T-cell (primary cell): ENCODE measurements at regions not wholly inside any gene's neighbourhood (a gene's known extent, or its start where the extent isn't known, plus 50 kb on each side); places are given as distances from the start of the nearest gene placed in this dataset.

ENCODE experiments used
- ATAC-seq, 4 experiments: fragments of 200-7000 bp in 3 of 4; fragments of 150-1000 bp in 1 of 4; cut with Tn5 transposase; replicated peaks in 1 of 4; 1 replicate in 3 of 4; 2 replicates in 1 of 4; pipeline ENCODE4 v1.10.0; 2021; ENCODE audit warnings: moderate library complexity in 3 of 4, mild to moderate bottlenecking in 2 of 4, moderate number of reproducible peaks in 1 of 4
- CTCF ChIA-PET, 2 donors: fragments of 300-600 bp; sonication (Branson Sonifier 250); formaldehyde crosslinking; loops; one replicate each; lab custom pipeline; 2022; ENCODE audit warnings: antibody characterized with exemption in 2 of 2; lab: Charles Lee
- POLR2A ChIA-PET, 2 donors: fragments of 300-600 bp; sonication (Branson Sonifier 250); formaldehyde crosslinking; loops; one replicate each; lab custom pipeline; 2022; ENCODE audit warnings: antibody characterized with exemption in 2 of 2; lab: Charles Lee
- DNase-seq, 35 experiments: peaks; one replicate each; pipeline versions ENCODE4 v3.0.0 to v3.0.0-alpha.2; 2013 to 2023
- H3K27ac ChIP-seq: one replicate; pipeline ENCODE4 v1.5.1; 2013; ENCODE audit warnings: low read length
- H3K27me3 ChIP-seq, 2 experiments: replicated peaks in 1 of 2; 1 replicate in 1 of 2; 2 replicates in 1 of 2; pipeline versions ENCODE4 v1.6.1 to v1.7.0; 2013; ENCODE audit warnings: low read length in 1 of 2, mixed read lengths in 1 of 2; ENCODE audit not compliant: control insufficient read depth in 2 of 2, insufficient read depth in 2 of 2; ENCODE audit errors: extremely low read depth in 1 of 2
- H3K36me3 ChIP-seq, 2 donors: 1 replicate in 1 of 2; 2 replicates in 1 of 2; pipeline versions ENCODE4 v1.6.1 to v1.7.0; 2013; ENCODE audit warnings: low read length in 1 of 2; ENCODE audit not compliant: control insufficient read depth in 2 of 2, insufficient read depth in 1 of 2; ENCODE audit errors: extremely low read depth in 1 of 2
- H3K4me1 ChIP-seq, 2 experiments: 1 replicate in 1 of 2; 2 replicates in 1 of 2; pipeline versions ENCODE4 v1.6.1 to v1.7.0; 2013; ENCODE audit warnings: low read length in 2 of 2, mixed read lengths in 1 of 2; ENCODE audit not compliant: insufficient read depth in 2 of 2, control insufficient read depth in 1 of 2; ENCODE audit errors: extremely low read depth in 1 of 2
- H3K4me3 ChIP-seq, 2 donors: 1 replicate in 1 of 2; 2 replicates in 1 of 2; pipeline versions ENCODE4 v1.5.1 to v1.7.0; 2013; ENCODE audit warnings: mild to moderate bottlenecking in 2 of 2, low read length in 1 of 2, moderate library complexity in 1 of 2; ENCODE audit not compliant: control insufficient read depth in 1 of 2; ENCODE audit errors: extremely low read depth in 1 of 2
- H3K9me3 ChIP-seq: 2 replicates; pipeline ENCODE4 v1.7.0; 2013
- H3K27ac Mint-ChIP-seq, 2 donors: one replicate each; pipeline ENCODE4 v1.8.0; 2020 to 2021; ENCODE audit warnings: mild to moderate bottlenecking in 2 of 2, mixed read lengths in 2 of 2
- H3K27me3 Mint-ChIP-seq, 2 donors: one replicate each; pipeline ENCODE4 v1.8.0; 2021 to 2022; ENCODE audit warnings: mixed read lengths in 2 of 2
- H3K36me3 Mint-ChIP-seq: one replicate; pipeline ENCODE4 v1.8.0; 2021; ENCODE audit warnings: mixed read lengths
- H3K4me1 Mint-ChIP-seq, 3 donors: one replicate each; pipeline ENCODE4 v1.8.0; 2020 to 2022; ENCODE audit warnings: mixed read lengths in 3 of 3, mild to moderate bottlenecking in 1 of 3
- H3K4me3 Mint-ChIP-seq, 3 donors: one replicate each; pipeline ENCODE4 v1.8.0; 2020 to 2022; ENCODE audit warnings: mild to moderate bottlenecking in 3 of 3, mixed read lengths in 3 of 3, moderate library complexity in 3 of 3
- H3K9me3 Mint-ChIP-seq, 3 donors: one replicate each; pipeline ENCODE4 v1.8.0; 2020 to 2022; ENCODE audit warnings: mixed read lengths in 3 of 3
- WGBS: methylation state at CpG from one replicate; pipeline ENCODE4 v1.1.5; 2013; ENCODE audit warnings: missing lambda C conversion rate; ENCODE audit not compliant: insufficient coverage; 5-methylcytosine and 5-hydroxymethylcytosine counted together

DNA sequence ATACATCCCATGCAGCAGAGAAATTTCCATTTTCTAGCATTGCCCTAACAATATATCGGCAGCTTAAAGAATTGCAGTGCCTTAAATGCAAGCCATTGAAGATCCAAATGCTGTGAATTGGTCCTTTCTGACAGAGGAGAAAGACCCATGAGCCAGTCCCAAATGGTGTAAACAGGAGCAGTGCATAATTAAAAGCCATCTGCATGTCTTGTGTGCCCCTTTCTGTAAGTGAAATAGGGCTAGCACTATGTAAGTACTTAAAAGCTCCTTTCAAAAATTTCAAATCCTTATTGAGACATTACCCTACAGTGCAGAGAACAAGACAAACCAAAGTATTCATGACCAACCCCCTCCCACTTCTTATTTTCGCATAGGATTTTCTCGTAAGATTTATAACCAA, 108.7 kb upstream of the LCORL start:
- H3K27ac ChIP-seq: no peak overlapping the region
- Mint-ChIP-seq H3K27me3 (peaks cover 14 to 29% of the 10 kb centered on the region in 2 donors), H3K4me3 (no peak overlapping the region), H3K36me3 (no peaks in the 10 kb centered on the region), H3K9me3 (no peaks in the 10 kb centered on the region), H3K27ac (no peak overlapping the region), H3K4me1 (no peaks in the 10 kb centered on the region)
- no peaks in the 10 kb centered on the region for H3K4me1 ChIP-seq
- no peaks in the 10 kb centered on the region for H3K27me3 ChIP-seq
- ATAC-seq (no peak), DNase-seq (no peak)
- WGBS: 100% methylated on average over 1 of the region's 3 CpGs
- ChIA-PET CTCF (no interaction called here), POLR2A (no interaction called here)
- no peaks in the 10 kb centered on the region for H3K36me3 ChIP-seq
- no peaks in the 10 kb centered on the region for H3K9me3 ChIP-seq
- H3K4me3 ChIP-seq: no peak overlapping the region

DNA sequence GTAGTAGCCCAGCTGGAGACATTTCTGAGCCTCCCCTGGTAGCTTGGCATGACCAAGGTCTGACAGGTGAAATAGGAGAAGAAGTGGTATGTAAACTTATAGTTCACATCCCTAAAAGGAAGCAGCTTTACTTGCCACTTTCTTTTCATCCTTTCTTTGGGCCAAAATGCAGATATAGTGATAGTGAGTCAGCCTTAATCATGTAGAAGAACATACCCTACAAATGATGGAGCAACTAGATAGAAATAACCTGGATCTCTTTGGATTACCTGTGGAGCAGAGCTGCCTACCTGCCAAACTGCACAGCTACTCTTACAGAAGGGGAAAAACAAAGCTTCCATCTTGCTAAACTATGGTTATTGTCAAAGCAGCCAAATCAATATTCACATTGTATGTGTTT, 106.7 kb upstream of the LCORL start:
- no peak for ATAC-seq
- Histone ChIP-seq H3K4me1 (no peaks in the 10 kb centered on the region), H3K27ac (no peak overlapping the region), H3K9me3 (no peaks in the 10 kb centered on the region), H3K36me3 (no peaks in the 10 kb centered on the region), H3K4me3 (no peak overlapping the region), H3K27me3 (no peaks in the 10 kb centered on the region)
- H3K4me3 Mint-ChIP-seq: no peak overlapping the region
- no peaks in the 10 kb centered on the region for H3K36me3 Mint-ChIP-seq
- CTCF ChIA-PET: no interaction called here
- DNase-seq: no peak
- POLR2A ChIA-PET: no interaction called here
- H3K4me1 Mint-ChIP-seq: no peaks in the 10 kb centered on the region
- no peaks in the 10 kb centered on the region for H3K9me3 Mint-ChIP-seq
- H3K27ac Mint-ChIP-seq: no peak overlapping the region
- H3K27me3 Mint-ChIP-seq: peaks cover 13 to 24% of the 10 kb centered on the region in 2 donors

DNA sequence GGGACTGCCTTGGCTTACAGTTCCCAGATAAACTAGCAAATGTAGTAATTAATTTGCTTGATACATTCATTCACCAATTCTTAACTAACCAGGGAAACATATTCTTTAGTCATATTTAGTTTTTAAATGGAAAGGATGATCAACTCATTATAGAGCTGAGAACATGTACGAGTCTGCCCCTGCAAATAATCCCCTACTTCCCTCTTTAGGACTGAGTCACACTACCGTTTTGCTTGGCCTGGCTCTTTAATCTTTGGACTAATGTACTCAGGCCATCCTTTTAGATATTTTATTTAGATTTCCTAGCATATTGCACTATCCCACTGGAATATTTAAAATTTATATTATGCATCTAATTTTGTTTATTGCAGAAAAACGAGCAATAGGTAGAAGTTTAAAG, 105.5 kb upstream of the LCORL start:
- no CpG with 5 or more reads among the region's 3 CpGs for WGBS
- Mint-ChIP-seq H3K4me1 (no peaks in the 10 kb centered on the region), H3K27ac (no peak overlapping the region), H3K36me3 (no peaks in the 10 kb centered on the region), H3K27me3 (peaks cover 10 to 17% of the 10 kb centered on the region in 2 donors), H3K9me3 (no peaks in the 10 kb centered on the region), H3K4me3 (no peak overlapping the region)
- Histone ChIP-seq H3K4me3 (no peak overlapping the region), H3K27me3 (no peaks in the 10 kb centered on the region), H3K9me3 (no peaks in the 10 kb centered on the region), H3K27ac (no peak overlapping the region), H3K36me3 (no peaks in the 10 kb centered on the region), H3K4me1 (no peaks in the 10 kb centered on the region)
- ATAC-seq (no peak), DNase-seq (no peak)
- ChIA-PET CTCF (interaction anchor here in 1 of 2 donors (0.6 kb wide), 1 partner anchor 1757 kb away, joined by 3 read pairs; no protein-coding TSS in a partner anchor), POLR2A (no interaction called here)

DNA sequence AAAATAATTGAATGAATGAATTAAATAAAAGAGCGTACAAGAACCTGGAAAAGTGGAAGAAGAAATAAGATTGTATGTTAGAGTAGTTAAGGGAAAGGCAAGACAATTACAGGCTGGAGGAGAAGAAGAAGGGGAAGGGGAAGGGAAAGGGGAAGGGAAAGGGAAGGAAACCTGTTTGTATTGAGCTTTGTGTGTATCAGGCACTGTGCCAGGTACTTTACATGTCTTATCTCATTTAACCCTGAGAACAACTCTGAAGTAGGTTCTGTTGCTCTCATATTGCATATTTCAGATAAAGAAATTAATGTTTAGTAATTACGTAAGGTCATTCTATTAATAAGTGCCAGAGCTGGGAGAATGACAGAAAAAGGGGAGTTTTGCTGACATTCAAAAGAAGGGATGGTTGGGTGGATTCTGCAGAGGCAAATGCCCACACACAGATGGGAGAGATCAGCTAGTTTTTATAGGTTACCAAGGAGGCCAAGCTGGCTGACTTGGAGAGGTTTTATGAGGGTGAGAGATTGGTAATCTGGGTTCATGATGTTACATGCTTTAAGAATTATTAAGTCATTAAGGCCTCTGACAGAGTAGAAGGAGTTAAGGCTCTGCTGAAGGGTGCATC, 92.3 kb upstream of the LCORL start:
- no peaks in the 10 kb centered on the region for H3K36me3 ChIP-seq

DNA sequence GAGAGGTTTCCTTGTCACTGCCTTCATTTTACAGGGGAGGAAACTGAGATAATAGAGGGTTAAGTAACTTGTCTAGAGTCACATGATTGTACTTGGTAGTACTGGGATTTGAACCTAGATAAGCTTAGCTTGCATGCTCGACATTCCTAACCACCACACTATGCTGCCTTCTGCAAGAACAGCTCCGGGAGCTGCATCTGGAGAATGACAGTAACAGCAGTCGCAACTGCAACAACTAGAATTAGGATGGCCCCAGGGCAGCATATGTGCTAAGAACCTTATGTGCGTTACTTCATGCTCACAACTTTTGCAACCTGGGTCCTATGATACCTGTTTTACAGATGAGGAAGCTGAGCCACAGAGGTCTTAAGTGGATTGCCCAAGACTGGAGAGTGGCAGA, 89.5 kb upstream of the LCORL start:
- Mint-ChIP-seq H3K4me1 (no peaks in the 10 kb centered on the region), H3K27ac (no peak overlapping the region), H3K9me3 (no peaks in the 10 kb centered on the region), H3K4me3 (no peak overlapping the region), H3K27me3 (peaks cover 28 to 50% of the 10 kb centered on the region in 2 donors), H3K36me3 (no peaks in the 10 kb centered on the region)
- no peak for DNase-seq
- no peaks in the 10 kb centered on the region for H3K4me1 ChIP-seq
- ChIA-PET POLR2A (no interaction called here), CTCF (interaction anchor here in 1 of 2 donors (0.7 kb wide), 1 partner anchor 484 kb away, joined by 5 read pairs; no protein-coding TSS in a partner anchor)
- H3K27me3 ChIP-seq: peaks cover 0 to 2% of the 10 kb centered on the region in 2 experiments
- WGBS: 100% methylated on average over 3 of the region's 4 CpGs
- H3K36me3 ChIP-seq: no peaks in the 10 kb centered on the region
- no peak overlapping the region for H3K4me3 ChIP-seq
- H3K27ac ChIP-seq: no peak overlapping the region
- no peak for ATAC-seq
- no peaks in the 10 kb centered on the region for H3K9me3 ChIP-seq

More for the DNA sequence above, 92.3 kb upstream of the LCORL start:
- H3K9me3 ChIP-seq: no peaks in the 10 kb centered on the region
- DNase-seq (no peak), ATAC-seq (no peak)
- 100% methylated on average over 1 of the region's 2 CpGs for WGBS
- Mint-ChIP-seq H3K36me3 (no peaks in the 10 kb centered on the region), H3K4me1 (no peaks in the 10 kb centered on the region), H3K27me3 (peaks cover 28 to 40% of the 10 kb centered on the region in 2 donors), H3K4me3 (no peak overlapping the region), H3K9me3 (no peaks in the 10 kb centered on the region), H3K27ac (no peak overlapping the region)
- CTCF ChIA-PET: no interaction called here
- H3K4me1 ChIP-seq: no peaks in the 10 kb centered on the region
- no peak overlapping the region for H3K4me3 ChIP-seq
- H3K27ac ChIP-seq: no peak overlapping the region
- POLR2A ChIA-PET: no interaction called here
- H3K27me3 ChIP-seq: peaks cover 2 to 6% of the 10 kb centered on the region in 2 experiments

DNA sequence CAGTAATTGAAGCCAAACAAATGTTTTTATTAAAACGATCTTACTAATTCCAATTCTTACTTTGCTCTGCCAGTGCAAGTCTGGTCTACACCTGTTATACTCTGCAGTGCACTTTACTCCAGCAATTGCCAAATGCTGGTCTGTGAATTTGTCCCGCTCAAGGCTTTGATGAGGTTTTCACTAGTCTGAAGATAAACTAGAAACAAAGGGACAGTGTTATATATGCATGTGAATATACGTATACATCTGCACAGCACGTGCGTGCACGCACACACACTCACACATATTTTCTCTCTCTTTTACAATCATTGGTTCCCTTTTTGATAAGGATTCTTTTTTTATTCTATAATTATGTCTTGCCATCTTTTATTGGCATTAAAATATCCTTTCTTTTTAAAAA, 88.5 kb upstream of the LCORL start:
- ATAC-seq (no peak), DNase-seq (no peak)
- no peak overlapping the region for H3K27ac ChIP-seq
- H3K9me3 ChIP-seq: no peaks in the 10 kb centered on the region
- WGBS: no CpG with 5 or more reads among the region's 6 CpGs
- no peaks in the 10 kb centered on the region for H3K36me3 ChIP-seq
- H3K27me3 ChIP-seq: peaks cover 0 to 2% of the 10 kb centered on the region in 2 experiments
- no peaks in the 10 kb centered on the region for H3K4me1 ChIP-seq
- H3K27ac Mint-ChIP-seq: no peak overlapping the region
- no peak overlapping the region for H3K4me3 Mint-ChIP-seq
- H3K9me3 Mint-ChIP-seq: no peaks in the 10 kb centered on the region
- no peaks in the 10 kb centered on the region for H3K4me1 Mint-ChIP-seq
- ChIA-PET CTCF (no interaction called here), POLR2A (no interaction called here)
- H3K27me3 Mint-ChIP-seq: peaks cover 27 to 42% of the 10 kb centered on the region in 2 donors
- H3K4me3 ChIP-seq: no peak overlapping the region
- no peaks in the 10 kb centered on the region for H3K36me3 Mint-ChIP-seq

DNA sequence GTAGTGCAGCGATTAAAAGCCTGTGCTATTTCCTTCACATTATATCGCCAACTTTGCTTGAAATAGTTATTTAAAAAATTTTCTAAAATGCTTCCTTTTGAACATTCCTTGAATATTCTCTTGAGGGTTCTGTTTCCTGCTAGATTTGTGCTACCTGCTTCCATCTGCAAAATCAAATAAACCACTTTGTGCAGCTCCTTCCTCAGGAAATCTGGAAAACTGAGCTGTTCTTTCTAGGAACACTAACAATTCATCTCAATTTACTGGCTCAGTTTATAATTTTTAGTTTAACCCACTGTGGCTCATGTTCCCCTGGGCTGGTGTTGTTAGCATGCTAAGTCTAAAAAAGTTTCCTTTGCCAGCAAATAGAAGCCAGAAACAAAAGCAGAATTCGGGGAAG, 88.1 kb upstream of the LCORL start:
- H3K36me3 Mint-ChIP-seq: no peaks in the 10 kb centered on the region
- no peaks in the 10 kb centered on the region for H3K4me1 Mint-ChIP-seq
- 80% methylated on average over 1 of the region's 3 CpGs for WGBS
- no peaks in the 10 kb centered on the region for H3K9me3 Mint-ChIP-seq
- Histone ChIP-seq H3K4me1 (no peaks in the 10 kb centered on the region), H3K36me3 (no peaks in the 10 kb centered on the region), H3K27ac (no peak overlapping the region), H3K27me3 (peaks cover 0 to 2% of the 10 kb centered on the region in 2 experiments), H3K9me3 (no peaks in the 10 kb centered on the region), H3K4me3 (no peak overlapping the region)
- DNase-seq: no peak
- ChIA-PET CTCF (no interaction called here), POLR2A (no interaction called here)
- H3K27me3 Mint-ChIP-seq: peaks cover 23 to 37% of the 10 kb centered on the region in 2 donors
- no peak overlapping the region for H3K27ac Mint-ChIP-seq
- ATAC-seq: no peak
- H3K4me3 Mint-ChIP-seq: no peak overlapping the region
